GM21423 (cell line): ENCODE measurements at regions not wholly inside any gene's neighbourhood (a gene's known extent, or its start where the extent isn't known, plus 50 kb on each side); places are given as distances from the start of the nearest gene placed in this dataset.
"Not testable (repeated sequence)": the region's sequence is repeated elsewhere in the genome, so short reads cannot be mapped to it uniquely, and the experiment has no call there.

Source experiments
- ATAC-seq: cut with Tn5 transposase; IDR thresholded peaks from one replicate; pipeline ENCODE4 v1.9.1; 2021; ENCODE audit warnings: mild to moderate bottlenecking, moderate library complexity; ENCODE audit not compliant: unreplicated experiment

- ATAC-seq, result no peak
Observed at GRCh38 chr11:42417691-42418090, 894.1 kb upstream of the API5 start.

GRCh38 chr11:42422090-42422489, 889.7 kb upstream of the API5 start:
- ATAC-seq, result no peak

GRCh38 chr11:42434911-42435310, 876.9 kb upstream of the API5 start:
- ATAC-seq, result not testable (repeated sequence)

GRCh38 chr11:42444406-42444805, 867.4 kb upstream of the API5 start:
- no peak for ATAC-seq

GRCh38 chr11:42462558-42463310, 849.1 kb upstream of the API5 start:
- no peak for ATAC-seq

GRCh38 chr11:42465623-42466022, 846.2 kb upstream of the API5 start:
- no peak for ATAC-seq

- ATAC-seq, result no peak
Observed at GRCh38 chr11:42473106-42473505, 838.7 kb upstream of the API5 start.

- ATAC-seq, result no peak
Observed at GRCh38 chr11:42482822-42483221, 829.0 kb upstream of the API5 start.

- ATAC-seq, result no peak
Observed at GRCh38 chr11:42490506-42490905, 821.3 kb upstream of the API5 start.

GRCh38 chr11:42494459-42494858, 817.3 kb upstream of the API5 start:
- no peak for ATAC-seq

GRCh38 chr11:42498971-42499370, 812.8 kb upstream of the API5 start:
- ATAC-seq, result no peak

- ATAC-seq, result no peak
Observed at GRCh38 chr11:42502151-42502550, 809.6 kb upstream of the API5 start.

- ATAC-seq, result no peak
Observed at GRCh38 chr11:42521994-42522393, 789.8 kb upstream of the API5 start.

- ATAC-seq, result peak; percentile 94
Observed at GRCh38 chr11:42524534-42525227, 787.1 kb upstream of the API5 start.

- ATAC-seq, result no peak
Observed at GRCh38 chr11:42526426-42526825, 785.4 kb upstream of the API5 start.

- ATAC-seq, result no peak
Observed at GRCh38 chr11:42528471-42528870, 783.3 kb upstream of the API5 start.

- ATAC-seq, result no peak
Observed at GRCh38 chr11:42528911-42529310, 782.9 kb upstream of the API5 start.

- ATAC-seq, result no peak
Observed at GRCh38 chr11:42536611-42537360, 775.0 kb upstream of the API5 start.

- no peak for ATAC-seq
Observed at GRCh38 chr11:42542336-42542735, 769.5 kb upstream of the API5 start.

GRCh38 chr11:42543844-42544419, 767.9 kb upstream of the API5 start:
- ATAC-seq, result no peak

- no peak for ATAC-seq
Observed at GRCh38 chr11:42544726-42545125, 767.1 kb upstream of the API5 start.
